Esophagus squamous epithelium (tissue), 4 donors: ENCODE measurements at regions not wholly inside any gene's neighbourhood (a gene's known extent, or its start where the extent isn't known, plus 50 kb on each side); places are given as distances from the start of the nearest gene placed in this dataset.

ENCODE experiments used
- CTCF ChIP-seq, 6 experiments: fragments of 450-650 bp in 4 of 6; fragments of 200-600 bp in 2 of 6; sonication (generic) in 2 of 6; IDR thresholded peaks; one replicate each; pipeline ENCODE4 v1.5.1; 2016 to 2019; ENCODE audit warnings: antibody characterized with exemption in 6 of 6, mild to moderate bottlenecking in 4 of 6, moderate library complexity in 4 of 6
- POLR2A ChIP-seq, 4 donors: fragments of 450-650 bp; IDR thresholded peaks; one replicate each; pipeline ENCODE4 v1.6.1; 2017; ENCODE audit warnings: antibody characterized with exemption in 4 of 4, mild to moderate bottlenecking in 4 of 4, moderate library complexity in 3 of 4

- TF ChIP-seq POLR2A (IDR thresholded peaks at IDR 0.05) (no peak), CTCF (IDR thresholded peaks at IDR 0.05) (no peak)
These were observed 317.4 kb upstream of the SGCD start for GRCh38 chr5:156009583-156009982.
